ENCODE measurements at regions not wholly inside any gene's neighbourhood (a gene's known extent, or its start where the extent isn't known, plus 50 kb on each side); places are given as distances from the start of the nearest gene placed in this dataset.

- DNase-seq (ENCODE audit: low read depth), result no peak
- no peak overlapping the region for H3K4me3 ChIP-seq (ENCODE audit: low read length)
- no peak for TF ChIP-seq CTCF (conservative IDR thresholded peaks at IDR 0.05; ENCODE audit: low read depth, low read length)
These were observed 247.2 kb upstream of the CSF3R start for GRCh38 chr1:36729716-36730510.

- H3K4me3 ChIP-seq (ENCODE audit: low read length), result no peak overlapping the region
- DNase-seq (ENCODE audit: low read depth), result no peak
These were observed 246.6 kb upstream of the CSF3R start for GRCh38 chr1:36729289-36729688.

GRCh38 chr1:36728846-36729245, 246.1 kb upstream of the CSF3R start:
- DNase-seq (ENCODE audit: low read depth), result no peak
- H3K4me3 ChIP-seq (ENCODE audit: low read length), result no peak overlapping the region
- no peak for TF ChIP-seq CTCF (conservative IDR thresholded peaks at IDR 0.05; ENCODE audit: low read depth, low read length)

More at GRCh38 chr1:36729289-36729688, 246.6 kb upstream of the CSF3R start:
- no peak for TF ChIP-seq CTCF (conservative IDR thresholded peaks at IDR 0.05; ENCODE audit: low read depth, low read length)

- no peak for TF ChIP-seq CTCF (conservative IDR thresholded peaks at IDR 0.05; ENCODE audit: low read depth, low read length)
- H3K4me3 ChIP-seq (ENCODE audit: low read length), result no peak overlapping the region
- DNase-seq (ENCODE audit: low read depth), result no peak
These were observed 245.3 kb upstream of the CSF3R start for GRCh38 chr1:36728051-36728450.

- no peak for DNase-seq (ENCODE audit: low read depth)
- no peak overlapping the region for H3K4me3 ChIP-seq (ENCODE audit: low read length)
- TF ChIP-seq CTCF (conservative IDR thresholded peaks at IDR 0.05; ENCODE audit: low read depth, low read length), result no peak
These were observed 242.4 kb upstream of the CSF3R start for GRCh38 chr1:36725151-36725550.

GRCh38 chr1:36723813-36724212, 241.1 kb upstream of the CSF3R start:
- TF ChIP-seq CTCF (conservative IDR thresholded peaks at IDR 0.05; ENCODE audit: low read depth, low read length), result no peak
- DNase-seq (ENCODE audit: low read depth), result no peak
- H3K4me3 ChIP-seq (ENCODE audit: low read length), result no peak overlapping the region

GRCh38 chr1:36722871-36723270, 240.2 kb upstream of the CSF3R start:
- no peak overlapping the region for H3K4me3 ChIP-seq (ENCODE audit: low read length)
- no peak for TF ChIP-seq CTCF (conservative IDR thresholded peaks at IDR 0.05; ENCODE audit: low read depth, low read length)
- DNase-seq (ENCODE audit: low read depth), result no peak

Data from retinal pigment epithelial cell (primary cell).